ENCODE measurements at regions not wholly inside any gene's neighbourhood (a gene's known extent, or its start where the extent isn't known, plus 50 kb on each side); places are given as distances from the start of the nearest gene placed in this dataset.

DNA sequence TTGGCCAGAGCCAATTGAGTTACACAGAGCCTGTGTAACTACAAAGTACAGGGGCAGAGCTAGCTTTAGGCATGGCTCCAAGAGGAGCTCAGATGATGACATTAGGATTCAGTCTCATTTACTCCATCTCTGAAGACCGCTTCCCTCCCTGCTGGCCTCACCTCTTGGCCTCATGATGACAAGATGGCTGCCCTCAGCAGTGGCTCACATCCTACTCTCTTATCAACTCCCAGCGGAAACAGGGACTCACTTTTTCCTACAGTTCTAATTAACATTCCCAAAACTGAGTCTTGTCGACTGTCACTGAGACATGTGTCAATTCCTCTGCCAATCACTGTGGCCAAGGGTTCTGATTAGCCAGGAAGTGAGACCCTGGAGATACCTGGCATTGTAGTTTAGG is 59.4 kb upstream of the ECE1 start (continued):
- TF ChIP-seq SRSF7 (optimal IDR thresholded peaks at IDR 0.05; ENCODE audit: low read depth, low read length) (no peak), NFE2L1 (tag; IDR thresholded peaks at IDR 0.05; ENCODE audit: borderline replicate concordance, low read depth) (no peak), POLR2AphosphoS5 (IDR thresholded peaks at IDR 0.05; ENCODE audit: control insufficient read depth, insufficient read depth, low read depth, low read length) (no peak), RCOR1 (IDR thresholded peaks at IDR 0.05; ENCODE audit: borderline replicate concordance in 1 of 2, low read depth in 2 of 2, low read length in 2 of 2) (0 out of 4 replicates have a peak, but pooled peaks of 1 of the 2 experiments have one; percentile 7), ZNF41 (CRISPR knock-in tag; conservative IDR thresholded peaks at IDR 0.05) (no peak), SREBF1 (IDR thresholded peaks at IDR 0.05; ENCODE audit: borderline replicate concordance, low read depth, low read length) (no peak), FOSL1 (tag; conservative IDR thresholded peaks at IDR 0.05) (peak; percentile 35; the same call in 1 of the 2 replicates)
- TF ChIP-seq, protein P1, sequence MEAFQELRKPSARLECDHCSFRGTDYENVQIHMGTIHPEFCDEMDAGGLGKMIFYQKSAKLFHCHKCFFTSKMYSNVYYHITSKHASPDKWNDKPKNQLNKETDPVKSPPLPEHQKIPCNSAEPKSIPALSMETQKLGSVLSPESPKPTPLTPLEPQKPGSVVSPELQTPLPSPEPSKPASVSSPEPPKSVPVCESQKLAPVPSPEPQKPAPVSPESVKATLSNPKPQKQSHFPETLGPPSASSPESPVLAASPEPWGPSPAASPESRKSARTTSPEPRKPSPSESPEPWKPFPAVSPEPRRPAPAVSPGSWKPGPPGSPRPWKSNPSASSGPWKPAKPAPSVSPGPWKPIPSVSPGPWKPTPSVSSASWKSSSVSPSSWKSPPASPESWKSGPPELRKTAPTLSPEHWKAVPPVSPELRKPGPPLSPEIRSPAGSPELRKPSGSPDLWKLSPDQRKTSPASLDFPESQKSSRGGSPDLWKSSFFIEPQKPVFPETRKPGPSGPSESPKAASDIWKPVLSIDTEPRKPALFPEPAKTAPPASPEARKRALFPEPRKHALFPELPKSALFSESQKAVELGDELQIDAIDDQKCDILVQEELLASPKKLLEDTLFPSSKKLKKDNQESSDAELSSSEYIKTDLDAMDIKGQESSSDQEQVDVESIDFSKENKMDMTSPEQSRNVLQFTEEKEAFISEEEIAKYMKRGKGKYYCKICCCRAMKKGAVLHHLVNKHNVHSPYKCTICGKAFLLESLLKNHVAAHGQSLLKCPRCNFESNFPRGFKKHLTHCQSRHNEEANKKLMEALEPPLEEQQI (IDR thresholded peaks at IDR 0.05) = no peak
- TF ChIP-seq, protein P2, sequence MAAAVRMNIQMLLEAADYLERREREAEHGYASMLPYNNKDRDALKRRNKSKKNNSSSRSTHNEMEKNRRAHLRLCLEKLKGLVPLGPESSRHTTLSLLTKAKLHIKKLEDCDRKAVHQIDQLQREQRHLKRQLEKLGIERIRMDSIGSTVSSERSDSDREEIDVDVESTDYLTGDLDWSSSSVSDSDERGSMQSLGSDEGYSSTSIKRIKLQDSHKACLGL (CRISPR knock-in tag; IDR thresholded peaks at IDR 0.05; ENCODE audit: borderline replicate concordance, poor library complexity, severe bottlenecking) = no peak

All from K562 (cell line).